ENCODE measurements at regions not wholly inside any gene's neighbourhood (a gene's known extent, or its start where the extent isn't known, plus 50 kb on each side); places are given as distances from the start of the nearest gene placed in this dataset.

DNA sequence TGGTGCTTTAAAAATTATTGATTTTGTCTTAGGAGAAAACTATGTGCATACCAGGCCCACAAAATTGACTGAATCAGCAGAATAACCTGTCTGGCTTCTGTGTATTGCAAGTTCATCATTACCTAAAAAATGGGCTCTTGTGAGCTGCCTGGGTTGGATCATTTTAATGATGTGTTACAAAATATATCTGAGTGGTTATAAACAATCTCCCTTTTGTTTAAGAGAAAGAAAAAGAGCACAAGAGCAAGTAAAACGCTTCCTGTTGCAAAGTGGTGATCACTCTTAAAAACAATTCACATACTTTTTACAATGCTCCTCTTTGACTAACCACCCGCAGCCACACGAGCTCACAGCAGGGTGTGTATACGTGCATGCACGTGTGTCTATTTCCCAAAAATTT lies 335.1 kb downstream of the HDGFL1 start:
- no peaks in the 10 kb centered on the region for H3K9me3 ChIP-seq (ENCODE audit: insufficient read depth, low read depth)
- H3F3A ChIP-seq (ENCODE audit: insufficient read depth, low read depth) = no peaks in the 10 kb centered on the region
- intact Hi-C loops (cut with micrococcal nuclease; ENCODE audit: unreplicated experiment) = no loop called here
- CTCF ChIA-PET = no interaction called here
- H4K20me1 ChIP-seq (ENCODE audit: insufficient read depth) = no peaks in the 10 kb centered on the region
- H3K27ac ChIP-seq = no peak overlapping the region
- H3K9me2 ChIP-seq (ENCODE audit: insufficient read depth) = no peaks in the 10 kb centered on the region
- H3K4me3 ChIP-seq = no peak overlapping the region
- POLR2A ChIA-PET (ENCODE audit: unreplicated experiment) = no interaction called here
- H3K36me3 ChIP-seq (ENCODE audit: low read depth) = no peaks in the 10 kb centered on the region
- no peak for DNase-seq
- H3K4me2 ChIP-seq = no peak overlapping the region
- no peaks in the 10 kb centered on the region; the same call in 1 of the 2 replicates for H3K4me1 ChIP-seq (replicated peaks; ENCODE audit: insufficient read depth)
- H3K27me3 ChIP-seq (ENCODE audit: insufficient read depth, low read depth) = no peaks in the 10 kb centered on the region
- no peak for TF ChIP-seq EZH2 (IDR thresholded peaks at IDR 0.05; ENCODE audit: low read depth)
- TF ChIP-seq, protein P1, sequence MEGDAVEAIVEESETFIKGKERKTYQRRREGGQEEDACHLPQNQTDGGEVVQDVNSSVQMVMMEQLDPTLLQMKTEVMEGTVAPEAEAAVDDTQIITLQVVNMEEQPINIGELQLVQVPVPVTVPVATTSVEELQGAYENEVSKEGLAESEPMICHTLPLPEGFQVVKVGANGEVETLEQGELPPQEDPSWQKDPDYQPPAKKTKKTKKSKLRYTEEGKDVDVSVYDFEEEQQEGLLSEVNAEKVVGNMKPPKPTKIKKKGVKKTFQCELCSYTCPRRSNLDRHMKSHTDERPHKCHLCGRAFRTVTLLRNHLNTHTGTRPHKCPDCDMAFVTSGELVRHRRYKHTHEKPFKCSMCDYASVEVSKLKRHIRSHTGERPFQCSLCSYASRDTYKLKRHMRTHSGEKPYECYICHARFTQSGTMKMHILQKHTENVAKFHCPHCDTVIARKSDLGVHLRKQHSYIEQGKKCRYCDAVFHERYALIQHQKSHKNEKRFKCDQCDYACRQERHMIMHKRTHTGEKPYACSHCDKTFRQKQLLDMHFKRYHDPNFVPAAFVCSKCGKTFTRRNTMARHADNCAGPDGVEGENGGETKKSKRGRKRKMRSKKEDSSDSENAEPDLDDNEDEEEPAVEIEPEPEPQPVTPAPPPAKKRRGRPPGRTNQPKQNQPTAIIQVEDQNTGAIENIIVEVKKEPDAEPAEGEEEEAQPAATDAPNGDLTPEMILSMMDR (conservative IDR thresholded peaks at IDR 0.05) = no peak
- H2AFZ ChIP-seq = no peak overlapping the region
- no peaks in the 10 kb centered on the region for H3K79me2 ChIP-seq (ENCODE audit: low read depth)
- BruUV-seq (replicated peaks) = no TSS peak

DNA sequence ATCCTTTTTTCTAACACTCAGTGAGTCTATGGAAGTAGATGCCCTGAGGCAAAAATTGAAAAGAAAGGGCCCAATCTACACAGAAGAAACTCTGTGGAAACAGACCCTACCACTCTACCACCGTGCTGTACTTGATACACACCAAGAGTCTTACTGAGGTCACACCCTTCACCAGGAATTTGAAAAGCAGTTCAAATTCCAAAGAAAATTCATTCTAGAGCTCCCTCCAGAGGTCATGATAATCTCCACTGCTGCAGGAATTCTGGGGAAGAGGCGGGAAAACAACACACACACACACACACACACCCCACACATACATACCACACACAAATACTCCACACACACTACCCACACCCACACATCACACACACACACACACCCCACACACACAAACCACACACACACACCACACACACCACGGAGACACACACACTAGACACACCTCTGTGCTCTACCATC lies 336.8 kb downstream of the HDGFL1 start:
- CTCF ChIA-PET = interaction anchor here (0.7 to 1.4 kb wide), 2 partner anchors 14 to 497 kb away, joined by 3 to 4 read pairs; no protein-coding TSS in a partner anchor
- no peaks in the 10 kb centered on the region for H3K36me3 ChIP-seq (ENCODE audit: low read depth)

DNA sequence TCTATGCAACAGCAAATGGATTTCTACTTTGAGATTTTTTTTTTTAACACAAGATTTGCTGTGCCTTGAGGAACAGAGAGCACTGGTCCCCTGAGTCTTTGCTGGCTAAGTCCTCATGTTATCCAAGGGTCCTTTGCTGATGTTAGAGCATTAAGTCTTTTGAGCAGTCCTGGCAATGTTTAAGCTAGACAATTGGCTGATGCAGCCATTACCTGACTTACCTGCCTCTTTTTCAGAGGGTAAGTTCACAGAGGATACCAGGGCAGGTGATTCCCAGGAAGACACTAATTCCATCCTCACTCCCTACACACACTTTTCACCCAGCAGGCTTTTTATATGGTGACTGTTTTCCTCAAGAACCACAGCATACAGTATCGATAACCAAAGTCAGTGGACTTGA lies 337.7 kb downstream of the HDGFL1 start:
- intact Hi-C loops (cut with micrococcal nuclease; ENCODE audit: unreplicated experiment) = loop anchor here (2.0 kb wide), 1 partner anchor 78 kb away; no protein-coding TSS in a partner anchor
- POLR2A ChIA-PET (ENCODE audit: unreplicated experiment) = interaction anchor here (0.6 kb wide), 1 partner anchor 1228 kb away, joined by 3 read pairs; no protein-coding TSS in a partner anchor

More for the DNA sequence above, 336.8 kb downstream of the HDGFL1 start:
- intact Hi-C loops (cut with micrococcal nuclease; ENCODE audit: unreplicated experiment) = loop anchor here (2.0 kb wide), 1 partner anchor 77 kb away; no protein-coding TSS in a partner anchor
- Histone ChIP-seq H3F3A (ENCODE audit: insufficient read depth, low read depth) (no peaks in the 10 kb centered on the region), H3K79me2 (ENCODE audit: low read depth) (no peaks in the 10 kb centered on the region), H3K9me3 (ENCODE audit: insufficient read depth, low read depth) (no peaks in the 10 kb centered on the region), H4K20me1 (ENCODE audit: insufficient read depth) (no peaks in the 10 kb centered on the region), H3K27ac (no peak overlapping the region), H3K4me2 (no peak overlapping the region), H3K4me3 (no peak overlapping the region), H3K9me2 (ENCODE audit: insufficient read depth) (no peaks in the 10 kb centered on the region), H3K27me3 (ENCODE audit: insufficient read depth, low read depth) (no peaks in the 10 kb centered on the region), H2AFZ (no peak overlapping the region), H3K4me1 (replicated peaks; ENCODE audit: insufficient read depth) (no peaks in the 10 kb centered on the region; the same call in 1 of the 2 replicates)
- DNase-seq = no peak
- POLR2A ChIA-PET (ENCODE audit: unreplicated experiment) = no interaction called here
- no TSS peak for BruUV-seq (replicated peaks)
- no peak for TF ChIP-seq EZH2 (IDR thresholded peaks at IDR 0.05; ENCODE audit: low read depth)
- TF ChIP-seq, protein P1 (conservative IDR thresholded peaks at IDR 0.05) = peak; percentile 49; the same call in 1 of the 2 replicates

More for the DNA sequence above, 337.7 kb downstream of the HDGFL1 start:
- TF ChIP-seq EZH2 (IDR thresholded peaks at IDR 0.05; ENCODE audit: low read depth) = no peak
- TF ChIP-seq, protein P1 (conservative IDR thresholded peaks at IDR 0.05) = no peak
- H3K27ac ChIP-seq = no peak overlapping the region
- no peak overlapping the region for H2AFZ ChIP-seq
- no peaks in the 10 kb centered on the region for H3K27me3 ChIP-seq (ENCODE audit: insufficient read depth, low read depth)
- no peaks in the 10 kb centered on the region; the same call in 1 of the 2 replicates for H3K4me1 ChIP-seq (replicated peaks; ENCODE audit: insufficient read depth)
- no peaks in the 10 kb centered on the region for H3K36me3 ChIP-seq (ENCODE audit: low read depth)
- H3F3A ChIP-seq (ENCODE audit: insufficient read depth, low read depth) = no peaks in the 10 kb centered on the region
- no peak overlapping the region for H3K4me3 ChIP-seq
- H4K20me1 ChIP-seq (ENCODE audit: insufficient read depth) = no peaks in the 10 kb centered on the region
- H3K4me2 ChIP-seq = no peak overlapping the region
- no peak for DNase-seq
- no peaks in the 10 kb centered on the region for H3K79me2 ChIP-seq (ENCODE audit: low read depth)
- CTCF ChIA-PET = interaction anchor here (0.6 to 1.4 kb wide), 4 partner anchors 15 to 1309 kb away, joined by 3 read pairs; no protein-coding TSS in a partner anchor
- no peaks in the 10 kb centered on the region for H3K9me3 ChIP-seq (ENCODE audit: insufficient read depth, low read depth)
- H3K9me2 ChIP-seq (ENCODE audit: insufficient read depth) = no peaks in the 10 kb centered on the region
- BruUV-seq (replicated peaks) = no TSS peak
